Effector memory CD4-positive, alpha-beta T cell (primary cell): ENCODE measurements at regions not wholly inside any gene's neighbourhood (a gene's known extent, or its start where the extent isn't known, plus 50 kb on each side); places are given as distances from the start of the nearest gene placed in this dataset.
"Not testable (repeated sequence)": the region's sequence is repeated elsewhere in the genome, so short reads cannot be mapped to it uniquely, and the experiment has no call there.

Experiments used
- DNase-seq, 3 donors: peaks; one replicate each; pipeline ENCODE4 v3.0.0-alpha.2; 2020
- H3K27ac ChIP-seq: 2 replicates; pipeline ENCODE4 v1.7.0; 2013; ENCODE audit warnings: mild to moderate bottlenecking, low read length, moderate library complexity; ENCODE audit not compliant: insufficient read depth, poor library complexity, severe bottlenecking
- H3K27me3 ChIP-seq: replicated peaks from 2 replicates; pipeline ENCODE4 v1.7.0; 2013; ENCODE audit warnings: mild to moderate bottlenecking, low read length; ENCODE audit not compliant: insufficient read depth, control insufficient read depth, poor library complexity, severe bottlenecking
- H3K36me3 ChIP-seq: 2 replicates; pipeline ENCODE4 v1.7.0; 2013; ENCODE audit warnings: mild to moderate bottlenecking, low read length, moderate library complexity; ENCODE audit not compliant: control insufficient read depth, insufficient read depth
- H3K4me1 ChIP-seq: 2 replicates; pipeline ENCODE4 v1.7.0; 2013; ENCODE audit warnings: low read length, mild to moderate bottlenecking; ENCODE audit not compliant: control insufficient read depth, insufficient read depth, poor library complexity, severe bottlenecking
- H3K4me3 ChIP-seq: 2 replicates; pipeline ENCODE4 v1.7.0; 2013; ENCODE audit warnings: low read length, low read depth, mild to moderate bottlenecking; ENCODE audit not compliant: insufficient read depth, poor library complexity, severe bottlenecking
- H3K9me3 ChIP-seq: 2 replicates; pipeline ENCODE4 v1.7.0; 2013; ENCODE audit warnings: mild to moderate bottlenecking, low read length, moderate library complexity; ENCODE audit not compliant: control insufficient read depth

- H3K9me3 ChIP-seq = no peaks in the 10 kb centered on the region
- H3K36me3 ChIP-seq = no peaks in the 10 kb centered on the region
- no peaks in the 10 kb centered on the region for H3K4me1 ChIP-seq
- no peak for DNase-seq
- no peak overlapping the region for H3K27ac ChIP-seq
- no peak overlapping the region for H3K4me3 ChIP-seq
- H3K27me3 ChIP-seq = no peaks in the 10 kb centered on the region
Observed at GRCh38 chr12:88918161-88918560, 337.9 kb upstream of the KITLG start.

DNA sequence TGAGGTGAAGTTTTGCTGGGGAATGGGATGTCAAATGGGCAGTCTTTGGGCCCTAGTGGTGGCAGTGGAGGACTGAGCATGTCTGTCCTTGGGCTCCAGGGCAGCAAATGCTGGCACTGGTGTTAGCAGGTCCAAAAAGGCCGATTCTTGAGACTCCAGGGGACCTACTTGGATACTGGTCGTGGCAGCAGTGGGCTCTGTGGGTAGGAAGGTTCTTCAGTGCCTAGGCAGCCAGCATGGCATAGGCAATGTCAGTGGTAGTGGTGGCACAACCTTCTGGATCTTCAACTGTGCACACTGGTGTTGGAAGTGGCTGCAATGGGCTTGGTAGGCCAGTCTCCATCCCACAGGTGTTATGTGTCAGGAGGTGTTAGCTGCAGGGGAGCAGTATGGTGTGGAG is 334.7 kb upstream of the KITLG start:
- no peaks in the 10 kb centered on the region for H3K27me3 ChIP-seq
- no peak overlapping the region for H3K27ac ChIP-seq
- H3K9me3 ChIP-seq = no peaks in the 10 kb centered on the region
- no peak overlapping the region for H3K4me3 ChIP-seq
- no peaks in the 10 kb centered on the region for H3K4me1 ChIP-seq
- no peaks in the 10 kb centered on the region for H3K36me3 ChIP-seq
- no peak for DNase-seq

- Histone ChIP-seq H3K36me3 (no peaks in the 10 kb centered on the region), H3K9me3 (no peaks in the 10 kb centered on the region), H3K27me3 (no peaks in the 10 kb centered on the region), H3K27ac (no peak overlapping the region), H3K4me1 (no peaks in the 10 kb centered on the region), H3K4me3 (no peak overlapping the region)
- DNase-seq = no peak
Observed at GRCh38 chr12:88909510-88909909, 329.2 kb upstream of the KITLG start.

DNA sequence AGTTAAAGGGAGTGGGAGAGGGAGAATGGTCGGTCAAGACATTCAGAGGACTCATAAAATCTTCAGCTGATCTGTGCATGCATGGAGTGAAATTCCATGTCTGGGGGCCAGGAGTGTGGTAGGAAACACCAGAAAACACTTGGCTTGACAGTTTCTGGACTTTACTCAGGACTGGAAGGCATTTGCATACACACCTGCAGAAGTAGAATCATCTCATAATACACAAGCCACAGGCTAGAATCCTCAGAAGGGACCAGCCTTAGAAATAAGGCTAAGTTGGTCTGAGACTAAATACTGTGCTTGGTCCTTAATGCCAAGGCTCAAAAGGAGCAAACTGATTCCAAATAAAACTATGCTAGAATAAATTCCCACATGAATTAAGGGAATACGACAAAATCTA is 328.1 kb upstream of the KITLG start:
- no peak for DNase-seq
- no peaks in the 10 kb centered on the region for H3K4me1 ChIP-seq
- H3K4me3 ChIP-seq = no peak overlapping the region
- no peaks in the 10 kb centered on the region for H3K27me3 ChIP-seq
- no peaks in the 10 kb centered on the region for H3K36me3 ChIP-seq
- no peaks in the 10 kb centered on the region for H3K9me3 ChIP-seq
- no peak overlapping the region for H3K27ac ChIP-seq

DNA sequence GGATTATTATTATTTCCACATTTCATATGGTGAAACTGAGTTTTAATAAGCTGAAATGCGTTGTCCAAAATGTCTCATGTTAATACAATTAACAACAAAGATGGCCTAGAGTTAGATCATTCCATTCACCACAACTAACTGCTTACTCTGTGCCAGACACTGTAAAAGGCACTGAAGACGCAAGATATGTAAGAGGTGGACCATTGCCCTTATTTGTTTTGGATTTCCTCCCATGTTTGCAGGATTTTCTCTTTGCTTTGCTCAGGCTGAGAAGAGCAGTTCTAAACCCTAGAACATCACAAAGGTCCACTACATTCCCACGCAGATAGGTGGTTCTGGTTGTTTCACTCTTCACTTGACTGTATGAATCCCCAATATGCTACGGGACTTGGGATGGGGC is 324.4 kb upstream of the KITLG start:
- H3K4me1 ChIP-seq = no peaks in the 10 kb centered on the region
- no peaks in the 10 kb centered on the region for H3K27me3 ChIP-seq
- no peak overlapping the region for H3K27ac ChIP-seq
- DNase-seq = no peak
- H3K4me3 ChIP-seq = no peak overlapping the region
- no peaks in the 10 kb centered on the region for H3K9me3 ChIP-seq
- H3K36me3 ChIP-seq = no peaks in the 10 kb centered on the region

DNA sequence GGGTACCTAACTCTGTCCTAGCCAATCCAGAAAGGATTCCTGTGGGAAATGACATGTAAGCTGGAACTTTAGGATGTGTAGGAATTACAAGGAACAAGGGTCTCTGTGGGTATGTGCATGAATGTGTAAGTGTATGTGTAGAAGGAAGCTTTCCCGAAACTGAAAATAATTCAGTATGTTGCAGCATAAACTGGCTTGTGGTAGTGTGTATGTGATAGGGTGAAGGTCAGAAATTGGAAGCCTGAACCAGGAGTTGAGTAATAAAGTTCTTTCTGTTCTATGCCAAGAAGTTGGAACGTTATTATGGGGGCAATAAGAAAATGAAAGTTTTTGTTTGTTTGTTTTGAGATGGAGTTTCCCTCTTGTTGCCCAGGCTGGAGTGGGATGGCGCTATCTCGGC is 323.1 kb upstream of the KITLG start:
- Histone ChIP-seq H3K27me3 (no peaks in the 10 kb centered on the region), H3K9me3 (no peaks in the 10 kb centered on the region), H3K4me3 (no peak overlapping the region), H3K36me3 (no peaks in the 10 kb centered on the region), H3K4me1 (no peaks in the 10 kb centered on the region), H3K27ac (no peak overlapping the region)
- DNase-seq = no peak

DNA sequence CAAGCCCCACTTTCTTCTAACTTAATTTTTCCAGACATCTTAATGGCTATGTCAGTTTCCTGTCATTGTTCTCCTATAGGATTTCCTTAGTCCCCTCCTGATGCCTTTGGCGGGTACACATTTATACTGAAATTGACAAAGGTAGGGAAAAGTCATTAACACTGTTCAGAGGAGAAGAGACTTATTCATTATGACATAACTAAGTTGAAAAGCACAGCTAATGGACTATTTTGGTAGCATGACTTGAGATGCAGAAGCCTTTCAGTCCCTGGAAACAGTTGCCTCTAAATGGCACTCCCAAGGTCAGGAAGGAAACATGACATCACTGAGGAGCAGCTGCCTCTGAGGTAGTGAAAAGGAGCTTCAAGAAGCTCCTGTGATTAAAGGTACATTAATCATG is 317.5 kb upstream of the KITLG start:
- Histone ChIP-seq H3K36me3 (no peaks in the 10 kb centered on the region), H3K9me3 (no peaks in the 10 kb centered on the region), H3K27ac (no peak overlapping the region), H3K4me1 (no peaks in the 10 kb centered on the region), H3K27me3 (no peaks in the 10 kb centered on the region), H3K4me3 (no peak overlapping the region)
- DNase-seq = no peak

DNA sequence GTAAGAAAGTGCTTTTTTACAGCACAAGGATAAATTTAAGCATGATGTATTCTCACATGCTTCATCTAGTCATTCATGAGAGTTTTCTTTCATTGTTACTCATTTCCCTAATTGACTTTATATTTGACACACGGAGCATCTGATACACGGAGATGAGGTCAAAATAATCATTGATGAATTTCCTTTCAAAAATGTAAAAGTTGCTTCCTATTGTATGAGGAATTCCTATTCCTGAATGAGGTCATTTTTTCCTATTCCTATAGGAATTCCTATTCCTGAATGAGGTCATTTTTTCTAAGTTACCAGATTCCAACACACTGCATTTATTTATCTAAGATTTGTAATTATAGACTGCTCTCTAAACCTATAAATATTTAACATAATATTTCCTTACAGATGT is 316.7 kb upstream of the KITLG start:
- Histone ChIP-seq H3K36me3 (no peaks in the 10 kb centered on the region), H3K9me3 (no peaks in the 10 kb centered on the region), H3K27ac (no peak overlapping the region), H3K27me3 (no peaks in the 10 kb centered on the region), H3K4me1 (no peaks in the 10 kb centered on the region), H3K4me3 (no peak overlapping the region)
- DNase-seq = no peak

- Histone ChIP-seq H3K36me3 (no peaks in the 10 kb centered on the region), H3K4me3 (no peak overlapping the region), H3K9me3 (no peaks in the 10 kb centered on the region), H3K4me1 (no peaks in the 10 kb centered on the region), H3K27ac (no peak overlapping the region), H3K27me3 (no peaks in the 10 kb centered on the region)
- no peak for DNase-seq
Observed at GRCh38 chr12:88895634-88896033, 315.4 kb upstream of the KITLG start.

GRCh38 chr12:88893801-88894200 is 313.5 kb upstream of the KITLG start:
- no peak overlapping the region for H3K4me3 ChIP-seq
- no peaks in the 10 kb centered on the region for H3K27me3 ChIP-seq
- no peaks in the 10 kb centered on the region for H3K4me1 ChIP-seq
- H3K9me3 ChIP-seq = no peaks in the 10 kb centered on the region
- no peak overlapping the region for H3K27ac ChIP-seq
- no peak for DNase-seq
- no peaks in the 10 kb centered on the region for H3K36me3 ChIP-seq

- H3K4me1 ChIP-seq, H3K4me3 ChIP-seq, H3K9me3 ChIP-seq, H3K36me3 ChIP-seq, DNase-seq, H3K27ac ChIP-seq, H3K27me3 ChIP-seq: not testable (repeated sequence)
Observed at GRCh38 chr12:88891434-88891833, 311.2 kb upstream of the KITLG start.
